IMR-90 (cell line): ENCODE measurements at regions not wholly inside any gene's neighbourhood (a gene's known extent, or its start where the extent isn't known, plus 50 kb on each side); places are given as distances from the start of the nearest gene placed in this dataset.

Experiments
- ATAC-seq: fragments of 200-7000 bp; cut with Tn5 transposase; 2 replicates; pipeline ENCODE4 v1.9.1; 2020; ENCODE audit warnings: low read depth, mild to moderate bottlenecking, moderate library complexity
- BruUV-seq: library from RNA; stranded (reverse); fragments of 400-500 nt; replicated peaks from 2 replicates; lab custom pipeline; 2021; lab: Mats Ljungman, UMichigan
- CTCF ChIA-PET: fragments of 300-600 bp; formaldehyde crosslinking; extraction: SDS; loops from one replicate; lab custom pipeline; 2021; ENCODE audit warnings: antibody characterized with exemption; lab: Yijun Ruan, JAX
- POLR2A ChIA-PET: fragments of 300-600 bp; sonication (Branson Sonifier 250); formaldehyde crosslinking; loops from one replicate; lab custom pipeline; 2022; ENCODE audit warnings: antibody characterized with exemption; ENCODE audit not compliant: unreplicated experiment; lab: Charles Lee
- DNase-seq: peaks from one replicate; pipeline ENCODE4 v3.0.0; 2013
- H2AFZ ChIP-seq: replicated peaks from 2 replicates; pipeline ENCODE3; 2013; ENCODE audit warnings: low read length, mild to moderate bottlenecking; ENCODE audit not compliant: poor library complexity
- H2AK5ac ChIP-seq: 2 replicates; pipeline ENCODE4 v1.6.1; 2013; ENCODE audit warnings: low read depth, low read length, inconsistent platforms
- H2AK9ac ChIP-seq: replicated peaks from 2 replicates; pipeline ENCODE3; 2013; ENCODE audit warnings: mild to moderate bottlenecking, low read depth, low read length, moderate library complexity; ENCODE audit not compliant: poor library complexity
- H2BK120ac ChIP-seq: 2 replicates; pipeline ENCODE4 v1.6.1; 2013; ENCODE audit warnings: low read depth, low read length, inconsistent platforms
- H2BK15ac ChIP-seq: 3 replicates; pipeline ENCODE4 v1.6.1; 2013; ENCODE audit warnings: low read depth, low read length, inconsistent platforms
- H2BK20ac ChIP-seq: 2 replicates; pipeline ENCODE4 v1.6.1; 2013; ENCODE audit warnings: low read depth, mild to moderate bottlenecking, inconsistent platforms, low read length, moderate library complexity
- H2BK5ac ChIP-seq: 2 replicates; pipeline ENCODE4 v1.6.1; 2013; ENCODE audit warnings: mild to moderate bottlenecking, low read depth, low read length, inconsistent platforms; ENCODE audit not compliant: poor library complexity, severe bottlenecking
- H3K14ac ChIP-seq: replicated peaks from 2 replicates; pipeline ENCODE4 v1.6.1; 2013; ENCODE audit warnings: low read depth, low read length, inconsistent platforms
- H3K18ac ChIP-seq: 2 replicates; pipeline ENCODE4 v1.6.1; 2013; ENCODE audit warnings: low read depth, low read length, control low read depth
- H3K23ac ChIP-seq: 2 replicates; pipeline ENCODE4 v1.6.1; 2013; ENCODE audit warnings: low read depth, low read length, inconsistent platforms
- H3K27ac ChIP-seq: 2 replicates; pipeline ENCODE4 v1.5.1; 2013; ENCODE audit warnings: mild to moderate bottlenecking, control low read depth, low read length; ENCODE audit not compliant: insufficient read depth
- H3K27me3 ChIP-seq: 2 replicates; pipeline ENCODE4 v1.6.1; 2013; ENCODE audit warnings: low read length; ENCODE audit not compliant: control insufficient read depth, insufficient read depth
- H3K36me3 ChIP-seq: 2 replicates; pipeline ENCODE4 v1.6.1; 2013; ENCODE audit warnings: low read length, mixed read lengths; ENCODE audit not compliant: control insufficient read depth, insufficient read depth
- H3K4ac ChIP-seq: 2 replicates; pipeline ENCODE4 v1.6.1; 2013; ENCODE audit warnings: low read depth, low read length, inconsistent platforms
- H3K4me1 ChIP-seq: 2 replicates; pipeline ENCODE4 v1.6.1; 2013; ENCODE audit warnings: low read length, mixed read lengths; ENCODE audit not compliant: control insufficient read depth, insufficient read depth
- H3K4me2 ChIP-seq: 2 replicates; pipeline ENCODE4 v1.6.1; 2013; ENCODE audit warnings: low read depth, mild to moderate bottlenecking, control low read depth, low read length, moderate library complexity
- H3K4me3 ChIP-seq: 2 replicates; pipeline ENCODE4 v1.5.1; 2013; ENCODE audit warnings: low read depth, mild to moderate bottlenecking, control low read depth, low read length, moderate library complexity; ENCODE audit not compliant: insufficient read depth
- H3K56ac ChIP-seq: 2 replicates; pipeline ENCODE4 v1.6.1; 2013; ENCODE audit warnings: low read length, inconsistent platforms; ENCODE audit not compliant: insufficient read depth; ENCODE audit errors: extremely low read depth
- H3K79me1 ChIP-seq, 2 experiments: 2 replicates each; pipeline ENCODE4 v1.6.1; 2013; ENCODE audit warnings: low read length in 2 of 2, inconsistent platforms in 1 of 2, low read depth in 1 of 2
- H3K9ac ChIP-seq: 2 replicates; pipeline ENCODE4 v1.6.1; 2013; ENCODE audit warnings: low read depth, low read length, control low read depth
- H3K9me1 ChIP-seq: 2 replicates; pipeline ENCODE4 v1.6.1; 2013; ENCODE audit warnings: low read length, inconsistent platforms; ENCODE audit not compliant: insufficient read depth
- H3K9me3 ChIP-seq: 2 replicates; pipeline ENCODE4 v1.6.1; 2013; ENCODE audit warnings: low read length; ENCODE audit not compliant: control insufficient read depth, insufficient read depth
- H4K20me1 ChIP-seq: 2 replicates; pipeline ENCODE4 v1.6.1; 2013; ENCODE audit warnings: low read length, inconsistent platforms; ENCODE audit not compliant: insufficient read depth
- H4K5ac ChIP-seq: 2 replicates; pipeline ENCODE4 v1.6.1; 2013; ENCODE audit warnings: mild to moderate bottlenecking, low read depth, low read length, control low read depth
- H4K8ac ChIP-seq, 2 experiments: 2 replicates each; pipeline ENCODE4 v1.6.1; 2013; ENCODE audit warnings: low read depth in 2 of 2, low read length in 2 of 2, control low read depth in 1 of 2, inconsistent platforms in 1 of 2
- H4K91ac ChIP-seq: 2 replicates; pipeline ENCODE4 v1.6.1; 2013; ENCODE audit warnings: low read depth, low read length, inconsistent platforms; ENCODE audit not compliant: insufficient read depth
- BHLHE40 ChIP-seq: fragments of 150-350 bp; IDR thresholded peaks from 2 replicates; pipeline ENCODE4 v1.6.1; 2016; ENCODE audit warnings: mild to moderate bottlenecking, low read depth, low read length
- CEBPB ChIP-seq: IDR thresholded peaks from 2 replicates; pipeline ENCODE4 v1.6.1; 2012; ENCODE audit warnings: low read depth, low read length, improper control_type of control experiment
- ELK1 ChIP-seq: fragments of 150-350 bp; IDR thresholded peaks from 2 replicates; pipeline ENCODE4 v1.6.1; 2016; ENCODE audit warnings: low read depth, mild to moderate bottlenecking, low read length, moderate library complexity, borderline replicate concordance
- RCOR1 ChIP-seq: IDR thresholded peaks from 2 replicates; pipeline ENCODE4 v1.6.1; 2012; ENCODE audit warnings: mild to moderate bottlenecking, low read length, improper control_type of control experiment; ENCODE audit not compliant: insufficient replicate concordance
- WGBS, 2 experiments: methylation state at CpG; one replicate each; pipeline versions ENCODE4 v1.1.5 to v1.1.7; 2013; ENCODE audit warnings: missing lambda C conversion rate in 2 of 2; ENCODE audit not compliant: insufficient read length in 1 of 2; ENCODE audit errors: extremely low coverage in 2 of 2; 5-methylcytosine and 5-hydroxymethylcytosine counted together
- dilution Hi-C: fragments of 300-500 bp; cut with HindIII; formaldehyde crosslinking; loops from one replicate; pipeline ENCODE4 v1.14.3; 2018; ENCODE audit warnings: low sequenced_read_pairs; ENCODE audit not compliant: unreplicated experiment
- in situ Hi-C: fragments of 300-500 bp; cut with MboI; formaldehyde crosslinking; loops from 3 replicates; pipeline ENCODE4 v1.14.3; 2019; ENCODE audit warnings: low sequenced_read_pairs, inconsistent platforms, mixed read lengths
- intact Hi-C: fragments of 100-400 bp; cut with micrococcal nuclease; formaldehyde crosslinking; loops from 2 replicates; pipeline ENCODE4 v1.10.0; 2022
- TF ChIP-seq, protein P1 (sequence below): conservative IDR thresholded peaks from 2 replicates; pipeline ENCODE4 v1.5.1; 2012; ENCODE audit warnings: mild to moderate bottlenecking, low read depth, low read length, improper control_type of control experiment

DNA sequence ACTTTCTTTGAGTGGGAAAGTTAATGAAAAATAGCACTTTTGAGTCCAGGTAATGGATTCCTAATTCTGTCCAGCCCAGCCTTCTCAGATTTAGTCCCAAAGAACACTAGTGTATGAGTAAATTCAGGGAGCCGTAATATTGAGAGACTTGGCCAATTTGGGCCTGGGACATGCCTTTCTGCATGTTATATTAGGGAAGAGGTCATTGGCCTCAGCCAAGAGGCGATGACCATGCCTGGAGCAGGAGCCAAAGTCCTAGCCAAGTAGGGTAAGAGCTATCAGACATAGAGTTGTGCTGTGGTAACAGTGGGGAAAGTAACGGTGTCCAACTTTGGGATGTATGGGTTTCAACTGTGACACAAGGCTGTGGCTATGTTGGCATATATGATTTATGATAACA, 336.5 kb upstream of the ZNF804A start:
- no peak overlapping the region for H2BK20ac ChIP-seq
- dilution Hi-C loops, result no loop called here
- in situ Hi-C loops, result no loop called here
- peaks cover 4% of the 10 kb centered on the region; the same call in 1 of the 2 replicates for H3K9me3 ChIP-seq
- ChIA-PET POLR2A (no interaction called here), CTCF (no interaction called here)
- no peaks in the 10 kb centered on the region for H3K79me1 ChIP-seq
- ATAC-seq (no peak), DNase-seq (no peak)
- no peak overlapping the region for H3K4ac ChIP-seq
- H3K36me3 ChIP-seq, result no peaks in the 10 kb centered on the region
- H3K18ac ChIP-seq, result no peak overlapping the region
- H2BK120ac ChIP-seq, result no peak overlapping the region
- H4K91ac ChIP-seq, result no peak overlapping the region
- no peak overlapping the region for H2AK9ac ChIP-seq
- no CpG with 5 or more reads among the region's 3 CpGs for WGBS, 2 experiments
- H2BK5ac ChIP-seq, result no peak overlapping the region
- no peak overlapping the region for H2BK15ac ChIP-seq
- TF ChIP-seq, protein P1, sequence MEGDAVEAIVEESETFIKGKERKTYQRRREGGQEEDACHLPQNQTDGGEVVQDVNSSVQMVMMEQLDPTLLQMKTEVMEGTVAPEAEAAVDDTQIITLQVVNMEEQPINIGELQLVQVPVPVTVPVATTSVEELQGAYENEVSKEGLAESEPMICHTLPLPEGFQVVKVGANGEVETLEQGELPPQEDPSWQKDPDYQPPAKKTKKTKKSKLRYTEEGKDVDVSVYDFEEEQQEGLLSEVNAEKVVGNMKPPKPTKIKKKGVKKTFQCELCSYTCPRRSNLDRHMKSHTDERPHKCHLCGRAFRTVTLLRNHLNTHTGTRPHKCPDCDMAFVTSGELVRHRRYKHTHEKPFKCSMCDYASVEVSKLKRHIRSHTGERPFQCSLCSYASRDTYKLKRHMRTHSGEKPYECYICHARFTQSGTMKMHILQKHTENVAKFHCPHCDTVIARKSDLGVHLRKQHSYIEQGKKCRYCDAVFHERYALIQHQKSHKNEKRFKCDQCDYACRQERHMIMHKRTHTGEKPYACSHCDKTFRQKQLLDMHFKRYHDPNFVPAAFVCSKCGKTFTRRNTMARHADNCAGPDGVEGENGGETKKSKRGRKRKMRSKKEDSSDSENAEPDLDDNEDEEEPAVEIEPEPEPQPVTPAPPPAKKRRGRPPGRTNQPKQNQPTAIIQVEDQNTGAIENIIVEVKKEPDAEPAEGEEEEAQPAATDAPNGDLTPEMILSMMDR, result no peak
- TF ChIP-seq BHLHE40, result no peak
- no peak for TF ChIP-seq ELK1
- no peak for TF ChIP-seq CEBPB
- TF ChIP-seq RCOR1, result no peak
- no peak overlapping the region for H2AFZ ChIP-seq
- no peak overlapping the region for H4K8ac ChIP-seq
- H3K27me3 ChIP-seq, result no peaks in the 10 kb centered on the region
- no peaks in the 10 kb centered on the region for H3K4me1 ChIP-seq
- intact Hi-C loops, result no loop called here
- H3K14ac ChIP-seq, result no peak overlapping the region
- BruUV-seq, result no TSS peak
- no peak overlapping the region for H3K27ac ChIP-seq
- H3K9me1 ChIP-seq, result no peaks in the 10 kb centered on the region
- no peaks in the 10 kb centered on the region for H4K20me1 ChIP-seq
- H2AK5ac ChIP-seq, result no peak overlapping the region
- H3K23ac ChIP-seq, result no peak overlapping the region
- H3K56ac ChIP-seq, result no peak overlapping the region
- no peak overlapping the region for H4K5ac ChIP-seq
- H3K9ac ChIP-seq, result no peak overlapping the region
- H3K4me3 ChIP-seq, result no peak overlapping the region
- no peak overlapping the region for H3K4me2 ChIP-seq
